Neural progenitor cell (in vitro differentiated cells): ENCODE measurements at regions not wholly inside any gene's neighbourhood (a gene's known extent, or its start where the extent isn't known, plus 50 kb on each side); places are given as distances from the start of the nearest gene placed in this dataset.

ENCODE experiments used
- CTCF ChIP-seq: fragments of 200-600 bp; sonication (generic); IDR thresholded peaks from 2 replicates; pipeline ENCODE4 v1.5.1; 2017; ENCODE audit warnings: antibody characterized with exemption, mild to moderate bottlenecking
- EZH2 ChIP-seq: fragments of 200-600 bp; sonication (generic); IDR thresholded peaks from 2 replicates; pipeline ENCODE4 v1.6.1; 2017; ENCODE audit warnings: antibody characterized with exemption, mild to moderate bottlenecking, moderate library complexity
- EZH2phosphoT487 ChIP-seq: fragments of 200-600 bp; sonication (generic); IDR thresholded peaks from 2 replicates; pipeline ENCODE4 v1.6.1; 2017; ENCODE audit warnings: antibody characterized with exemption

DNA sequence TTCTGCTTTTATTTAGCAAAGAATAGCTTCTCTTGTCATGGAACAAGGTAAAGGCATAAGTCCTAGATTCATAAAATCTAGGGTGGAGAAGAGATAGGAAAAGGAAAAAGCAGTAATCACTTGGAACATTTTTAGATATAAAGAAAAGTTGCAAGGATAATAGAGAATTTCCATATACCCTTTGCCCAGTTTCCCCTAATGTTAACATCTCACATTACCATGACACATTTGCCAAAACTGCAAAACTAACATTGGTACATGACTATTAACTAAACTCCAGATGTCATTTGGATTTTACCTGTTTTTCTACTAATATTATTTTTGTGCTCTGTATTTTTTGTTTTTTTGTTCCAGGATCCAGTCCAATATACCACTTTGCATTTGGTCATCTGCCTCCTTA, 265.1 kb downstream of the ETAA1 start:
- TF ChIP-seq CTCF (no peak), EZH2 (no peak), EZH2phosphoT487 (no peak)
